GM12878 (cell line): ENCODE measurements at regions not wholly inside any gene's neighbourhood (a gene's known extent, or its start where the extent isn't known, plus 50 kb on each side); places are given as distances from the start of the nearest gene placed in this dataset.

Source experiments
- ATAC-seq: fragments of 200-7000 bp; cut with Tn5 transposase; 3 replicates; pipeline ENCODE4 v1.9.1; 2020; ENCODE audit warnings: mild to moderate bottlenecking, moderate library complexity
- BruUV-seq: library from RNA; stranded (reverse); fragments of 400-500 nt; replicated peaks from 2 replicates; lab custom pipeline; 2021; lab: Mats Ljungman, UMichigan
- CTCF ChIA-PET: fragments of 300-600 bp; sonication (Branson Sonifier 250); formaldehyde crosslinking; extraction: SDS; loops from one replicate; lab custom pipeline; 2021; ENCODE audit warnings: inconsistent platforms; lab: Yijun Ruan, JAX
- POLR2A ChIA-PET: fragments of 350-600 bp; formaldehyde crosslinking; extraction: SDS; loops from one replicate; lab custom pipeline; 2021; ENCODE audit warnings: inconsistent platforms; lab: Charles Lee
- RAD21 ChIA-PET: fragments of 300-600 bp; sonication (Branson Sonifier 250); formaldehyde crosslinking; loops from one replicate; lab custom pipeline; 2023; ENCODE audit warnings: antibody characterized with exemption; ENCODE audit not compliant: unreplicated experiment; lab: Charles Lee
- SMC1A ChIA-PET: fragments of 300-600 bp; sonication (Branson Sonifier 250); formaldehyde crosslinking; loops from one replicate; lab custom pipeline; 2023; ENCODE audit not compliant: unreplicated experiment, uncharacterized antibody; lab: Charles Lee
- DNase-seq: peaks from one replicate; pipeline ENCODE4 v3.0.0-alpha.2; 2011; ENCODE audit warnings: low read depth, low spot score
- FAIRE-seq: peaks from 3 replicates; lab custom pipeline; 2011; peaks lifted over from hg19 to GRCh38; lab: Jason Lieb, UNC
- H2AFZ ChIP-seq: 2 replicates; pipeline ENCODE4 v1.6.0; 2011; ENCODE audit warnings: low read depth, low read length, control low read depth; ENCODE audit not compliant: control insufficient read depth
- H3K27ac ChIP-seq: 2 replicates; pipeline ENCODE4 v1.5.1; 2011; ENCODE audit warnings: control low read depth; ENCODE audit not compliant: control insufficient read depth, insufficient read depth
- H3K27me3 ChIP-seq, 2 experiments: replicated peaks in 1 of 2; 2 replicates each; pipeline versions ENCODE4 v1.6.0 to v1.6.1; 2011; ENCODE audit warnings: low read length in 1 of 2; ENCODE audit not compliant: control insufficient read depth in 2 of 2, insufficient read depth in 2 of 2
- H3K36me3 ChIP-seq, 2 experiments: 2 replicates each; pipeline ENCODE4 v1.5.1; 2011; ENCODE audit warnings: low read length in 1 of 2; ENCODE audit not compliant: control insufficient read depth in 2 of 2, insufficient read depth in 2 of 2
- H3K4me1 ChIP-seq: 2 replicates; pipeline ENCODE4 v1.6.1; 2011; ENCODE audit warnings: mild to moderate bottlenecking, low read length, moderate library complexity, mixed read lengths; ENCODE audit not compliant: control insufficient read depth, insufficient read depth
- H3K4me2 ChIP-seq: 2 replicates; pipeline ENCODE4 v1.6.0; 2011; ENCODE audit warnings: control low read depth; ENCODE audit not compliant: control insufficient read depth, insufficient read depth
- H3K4me3 ChIP-seq: fragments of 200-600 bp; sonication (generic); 2 replicates; pipeline ENCODE4 v1.5.1; 2016
- H3K79me2 ChIP-seq: 2 replicates; pipeline ENCODE4 v1.6.0; 2011; ENCODE audit warnings: low read length; ENCODE audit not compliant: control insufficient read depth, insufficient read depth
- H3K9ac ChIP-seq: 2 replicates; pipeline ENCODE4 v1.8.0; 2011; ENCODE audit warnings: low read length, control low read depth, mixed read lengths; ENCODE audit not compliant: control insufficient read depth, insufficient read depth
- H3K9me3 ChIP-seq: replicated peaks from 3 replicates; pipeline ENCODE4 v1.5.1; 2011; ENCODE audit warnings: mild to moderate bottlenecking, low read length; ENCODE audit not compliant: control insufficient read depth, insufficient read depth
- H4K20me1 ChIP-seq: 2 replicates; pipeline ENCODE4 v1.6.0; 2011; ENCODE audit not compliant: control insufficient read depth, insufficient read depth
- BHLHE40 ChIP-seq, 2 experiments: fragments of 450-650 bp in 1 of 2; IDR thresholded peaks; 2 replicates each; pipeline ENCODE4 v1.6.1; 2011 to 2017; ENCODE audit warnings: low read depth in 2 of 2, borderline replicate concordance in 1 of 2, improper control_type of control experiment in 1 of 2, low read length in 1 of 2, mild to moderate bottlenecking in 1 of 2
- CBX3 ChIP-seq: fragments of 200-600 bp; sonication (generic); IDR thresholded peaks from 2 replicates; pipeline ENCODE4 v1.6.1; 2016; ENCODE audit warnings: low read depth, borderline replicate concordance
- IRF5 ChIP-seq: fragments of 450-650 bp; IDR thresholded peaks from 2 replicates; pipeline ENCODE4 v1.6.1; 2017; ENCODE audit warnings: borderline replicate concordance
- MTA3 ChIP-seq: IDR thresholded peaks from 2 replicates; pipeline ENCODE4 v1.6.1; 2012; ENCODE audit warnings: low read length, inconsistent platforms, borderline replicate concordance
- POLR2AphosphoS5 ChIP-seq: IDR thresholded peaks from 2 replicates; pipeline ENCODE4 v1.6.1; 2011; ENCODE audit warnings: mild to moderate bottlenecking, low read length, inconsistent platforms
- RCOR1 ChIP-seq: conservative IDR thresholded peaks from 2 replicates; pipeline ENCODE4 v1.6.1; 2012; ENCODE audit warnings: low read depth, low read length, improper control_type of control experiment
- SMC3 ChIP-seq: IDR thresholded peaks from 2 replicates; pipeline ENCODE4 v1.6.1; 2011; ENCODE audit warnings: low read length, improper control_type of control experiment, borderline replicate concordance
- TAF1 ChIP-seq: IDR thresholded peaks from 2 replicates; pipeline ENCODE4 v1.6.1; 2011; ENCODE audit warnings: mild to moderate bottlenecking, low read depth, low read length, borderline replicate concordance
- WGBS: methylation state at CpG from one replicate; pipeline ENCODE4 v1.1.6; 2016; ENCODE audit warnings: low lambda C conversion rate; ENCODE audit not compliant: insufficient replicate concordance, insufficient coverage; ENCODE audit errors: missing lambda C conversion rate; 5-methylcytosine and 5-hydroxymethylcytosine counted together
- in situ Hi-C: fragments of 300-500 bp; cut with MboI; formaldehyde crosslinking; loops from 9 replicates; pipeline ENCODE4 v1.14.3; 2018; ENCODE audit warnings: mixed read lengths
- intact Hi-C: fragments of 100-400 bp; cut with micrococcal nuclease; formaldehyde crosslinking; loops from one replicate; pipeline ENCODE4 v1.14.2; 2022; ENCODE audit not compliant: unreplicated experiment
- TF ChIP-seq, protein P1 (sequence below): fragments of 450-650 bp; IDR thresholded peaks from 2 replicates; pipeline ENCODE4 v1.6.1; 2017; ENCODE audit warnings: mild to moderate bottlenecking, low read depth, inconsistent platforms; ENCODE audit not compliant: poor library complexity, severe bottlenecking
- TF ChIP-seq, protein P2 (sequence below): fragments of 450-650 bp; IDR thresholded peaks from 2 replicates; pipeline ENCODE4 v1.6.1; 2014; ENCODE audit warnings: mild to moderate bottlenecking
- TF ChIP-seq, protein P3 (sequence below): fragments of 450-650 bp; IDR thresholded peaks from 2 replicates; pipeline ENCODE4 v1.6.1; 2017; ENCODE audit warnings: antibody characterized with exemption, mild to moderate bottlenecking, moderate library complexity

DNA sequence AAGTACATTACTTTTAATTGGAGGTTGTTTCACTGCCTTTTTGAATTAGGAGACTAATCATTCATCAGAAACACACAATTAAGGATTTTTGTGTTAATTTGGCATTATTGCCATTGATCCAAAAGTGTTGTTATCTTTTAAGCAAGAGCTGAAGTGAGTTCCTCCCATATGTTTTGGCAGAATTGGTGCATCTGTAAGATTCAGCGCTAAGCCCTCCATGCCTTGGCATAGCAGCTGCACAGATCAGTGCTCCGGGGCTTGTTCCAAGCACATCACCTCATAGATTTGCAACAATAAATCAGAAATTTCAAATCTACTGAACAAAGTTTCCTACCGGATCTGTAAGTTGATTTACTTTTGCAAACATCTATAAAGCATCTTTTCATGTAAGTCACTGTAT is 106.8 kb upstream of the PHACTR1 start:
- ATAC-seq, result no peak
- CTCF ChIA-PET, result interaction anchor here (0.7 to 12.4 kb wide), 8 partner anchors 14 to 1059 kb away, joined by 3 to 403 read pairs (median 8); partner anchors contain the start of gene EDN1
- Histone ChIP-seq H3K4me1 (peaks cover 37% of the 10 kb centered on the region), H3K9ac (no peak overlapping the region), H3K4me2 (no peak overlapping the region), H3K27me3 (no peaks in the 10 kb centered on the region), H3K36me3 (no peaks in the 10 kb centered on the region), H3K4me3 (no peak overlapping the region), H3K9me3 (no peaks in the 10 kb centered on the region), H4K20me1 (no peaks in the 10 kb centered on the region), H3K79me2 (no peaks in the 10 kb centered on the region), H2AFZ (no peak overlapping the region), H3K27ac (peak overlapping the region; percentile 93; the same call in 1 of the 2 replicates)
- RAD21 ChIA-PET, result interaction anchor here (1.0 to 11.7 kb wide), 9 partner anchors 14 to 955 kb away, joined by 3 to 384 read pairs (median 18); partner anchors contain the start of gene EDN1
- SMC1A ChIA-PET, result interaction anchor here (1.0 to 11.1 kb wide), 9 partner anchors 7 to 877 kb away, joined by 3 to 382 read pairs (median 9); partner anchors contain the start of gene EDN1
- intact Hi-C loops (loop anchor here (2.0 to 10.0 kb wide), 3 partner anchors 453 to 885 kb away; no protein-coding TSS in a partner anchor), in situ Hi-C loops (loop anchor here (5.0 to 10.0 kb wide), 6 partner anchors 252 to 1022 kb away; partner anchors contain the start of gene HIVEP1)
- BruUV-seq, result no TSS peak
- no peak for DNase-seq
- WGBS, result 94% methylated on average over 3 of the region's 3 CpGs
- FAIRE-seq, result no peak
- POLR2A ChIA-PET, result interaction anchor here (0.5 to 1.6 kb wide), 2 partner anchors 240 to 315 kb away, joined by 4 to 8 read pairs; no protein-coding TSS in a partner anchor
- TF ChIP-seq IRF5 (no peak), CBX3 (no peak), POLR2AphosphoS5 (no peak), SMC3 (no peak), TAF1 (no peak), RCOR1 (no peak), BHLHE40 (IDR thresholded peaks at IDR 0.05; ENCODE audit: borderline replicate concordance in 1 of 2, low read depth in 2 of 2, low read length in 1 of 2) (no peak), MTA3 (no peak)
- TF ChIP-seq, protein P1, sequence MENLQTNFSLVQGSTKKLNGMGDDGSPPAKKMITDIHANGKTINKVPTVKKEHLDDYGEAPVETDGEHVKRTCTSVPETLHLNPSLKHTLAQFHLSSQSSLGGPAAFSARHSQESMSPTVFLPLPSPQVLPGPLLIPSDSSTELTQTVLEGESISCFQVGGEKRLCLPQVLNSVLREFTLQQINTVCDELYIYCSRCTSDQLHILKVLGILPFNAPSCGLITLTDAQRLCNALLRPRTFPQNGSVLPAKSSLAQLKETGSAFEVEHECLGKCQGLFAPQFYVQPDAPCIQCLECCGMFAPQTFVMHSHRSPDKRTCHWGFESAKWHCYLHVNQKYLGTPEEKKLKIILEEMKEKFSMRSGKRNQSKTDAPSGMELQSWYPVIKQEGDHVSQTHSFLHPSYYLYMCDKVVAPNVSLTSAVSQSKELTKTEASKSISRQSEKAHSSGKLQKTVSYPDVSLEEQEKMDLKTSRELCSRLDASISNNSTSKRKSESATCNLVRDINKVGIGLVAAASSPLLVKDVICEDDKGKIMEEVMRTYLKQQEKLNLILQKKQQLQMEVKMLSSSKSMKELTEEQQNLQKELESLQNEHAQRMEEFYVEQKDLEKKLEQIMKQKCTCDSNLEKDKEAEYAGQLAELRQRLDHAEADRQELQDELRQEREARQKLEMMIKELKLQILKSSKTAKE, result no peak
- TF ChIP-seq, protein P2, sequence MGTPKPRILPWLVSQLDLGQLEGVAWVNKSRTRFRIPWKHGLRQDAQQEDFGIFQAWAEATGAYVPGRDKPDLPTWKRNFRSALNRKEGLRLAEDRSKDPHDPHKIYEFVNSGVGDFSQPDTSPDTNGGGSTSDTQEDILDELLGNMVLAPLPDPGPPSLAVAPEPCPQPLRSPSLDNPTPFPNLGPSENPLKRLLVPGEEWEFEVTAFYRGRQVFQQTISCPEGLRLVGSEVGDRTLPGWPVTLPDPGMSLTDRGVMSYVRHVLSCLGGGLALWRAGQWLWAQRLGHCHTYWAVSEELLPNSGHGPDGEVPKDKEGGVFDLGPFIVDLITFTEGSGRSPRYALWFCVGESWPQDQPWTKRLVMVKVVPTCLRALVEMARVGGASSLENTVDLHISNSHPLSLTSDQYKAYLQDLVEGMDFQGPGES, result no peak
- TF ChIP-seq, protein P3, sequence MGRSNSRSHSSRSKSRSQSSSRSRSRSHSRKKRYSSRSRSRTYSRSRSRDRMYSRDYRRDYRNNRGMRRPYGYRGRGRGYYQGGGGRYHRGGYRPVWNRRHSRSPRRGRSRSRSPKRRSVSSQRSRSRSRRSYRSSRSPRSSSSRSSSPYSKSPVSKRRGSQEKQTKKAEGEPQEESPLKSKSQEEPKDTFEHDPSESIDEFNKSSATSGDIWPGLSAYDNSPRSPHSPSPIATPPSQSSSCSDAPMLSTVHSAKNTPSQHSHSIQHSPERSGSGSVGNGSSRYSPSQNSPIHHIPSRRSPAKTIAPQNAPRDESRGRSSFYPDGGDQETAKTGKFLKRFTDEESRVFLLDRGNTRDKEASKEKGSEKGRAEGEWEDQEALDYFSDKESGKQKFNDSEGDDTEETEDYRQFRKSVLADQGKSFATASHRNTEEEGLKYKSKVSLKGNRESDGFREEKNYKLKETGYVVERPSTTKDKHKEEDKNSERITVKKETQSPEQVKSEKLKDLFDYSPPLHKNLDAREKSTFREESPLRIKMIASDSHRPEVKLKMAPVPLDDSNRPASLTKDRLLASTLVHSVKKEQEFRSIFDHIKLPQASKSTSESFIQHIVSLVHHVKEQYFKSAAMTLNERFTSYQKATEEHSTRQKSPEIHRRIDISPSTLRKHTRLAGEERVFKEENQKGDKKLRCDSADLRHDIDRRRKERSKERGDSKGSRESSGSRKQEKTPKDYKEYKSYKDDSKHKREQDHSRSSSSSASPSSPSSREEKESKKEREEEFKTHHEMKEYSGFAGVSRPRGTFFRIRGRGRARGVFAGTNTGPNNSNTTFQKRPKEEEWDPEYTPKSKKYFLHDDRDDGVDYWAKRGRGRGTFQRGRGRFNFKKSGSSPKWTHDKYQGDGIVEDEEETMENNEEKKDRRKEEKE, result no peak
